Keratinocyte (primary cell): ENCODE measurements at regions not wholly inside any gene's neighbourhood (a gene's known extent, or its start where the extent isn't known, plus 50 kb on each side); places are given as distances from the start of the nearest gene placed in this dataset.

Source experiments
- DNase-seq: peaks from one replicate; pipeline ENCODE4 v3.0.0-alpha.2; 2011; ENCODE audit warnings: low read depth, missing footprints, low spot score
- FAIRE-seq: peaks from 2 replicates; lab custom pipeline; 2011; peaks lifted over from hg19 to GRCh38; lab: Jason Lieb, UNC
- H2AFZ ChIP-seq: 2 replicates; pipeline ENCODE4 v1.6.0; 2012; ENCODE audit warnings: low read length, control low read depth, inconsistent platforms; ENCODE audit not compliant: control insufficient read depth
- H3K27ac ChIP-seq: 2 replicates; pipeline ENCODE4 v1.5.1; 2011; ENCODE audit warnings: low read length; ENCODE audit not compliant: control insufficient read depth, insufficient read depth
- H3K27me3 ChIP-seq: 3 replicates; pipeline ENCODE4 v1.6.0; 2011; ENCODE audit warnings: low read length; ENCODE audit not compliant: control insufficient read depth, insufficient read depth; ENCODE audit errors: extremely low read depth
- H3K36me3 ChIP-seq, 2 experiments: 2 replicates in 1 of 2; 3 replicates in 1 of 2; pipeline ENCODE4 v1.5.1; 2011; ENCODE audit warnings: low read length in 2 of 2, mild to moderate bottlenecking in 1 of 2; ENCODE audit not compliant: control insufficient read depth in 2 of 2, insufficient read depth in 2 of 2; ENCODE audit errors: extremely low read depth in 1 of 2
- H3K4me1 ChIP-seq: 3 replicates; pipeline ENCODE4 v1.5.1; 2011; ENCODE audit warnings: low read length; ENCODE audit not compliant: control insufficient read depth, insufficient read depth; ENCODE audit errors: extremely low read depth
- H3K4me2 ChIP-seq: 3 replicates; pipeline ENCODE4 v1.6.0; 2011; ENCODE audit warnings: low read depth, low read length; ENCODE audit not compliant: control insufficient read depth, insufficient read depth; ENCODE audit errors: extremely low read depth
- H3K4me3 ChIP-seq, 3 experiments: fragments of 200-600 bp in 1 of 3; sonication (generic) in 1 of 3; 2 replicates in 2 of 3; 3 replicates in 1 of 3; pipeline ENCODE4 v1.5.1; 2011 to 2016; ENCODE audit warnings: low read length in 3 of 3, mild to moderate bottlenecking in 3 of 3, control low read depth in 2 of 3, inconsistent platforms in 1 of 3, low read depth in 1 of 3, mixed read lengths in 1 of 3, mixed run types in 1 of 3, moderate library complexity in 1 of 3; ENCODE audit not compliant: control insufficient read depth in 2 of 3, insufficient read depth in 2 of 3; ENCODE audit errors: extremely low read depth in 1 of 3
- H3K79me2 ChIP-seq: 2 replicates; pipeline ENCODE4 v1.6.0; 2012; ENCODE audit warnings: low read length; ENCODE audit not compliant: control insufficient read depth, insufficient read depth
- H3K9ac ChIP-seq: 3 replicates; pipeline ENCODE4 v1.6.0; 2011; ENCODE audit warnings: low read length; ENCODE audit not compliant: control insufficient read depth, insufficient read depth; ENCODE audit errors: extremely low read depth
- H3K9me1 ChIP-seq: 3 replicates; pipeline ENCODE4 v1.6.0; 2011; ENCODE audit warnings: low read length; ENCODE audit not compliant: control insufficient read depth, insufficient read depth; ENCODE audit errors: extremely low read depth
- H3K9me3 ChIP-seq: 2 replicates; pipeline ENCODE4 v1.5.1; 2012; ENCODE audit warnings: low read depth, low read length; ENCODE audit not compliant: control insufficient read depth
- H4K20me1 ChIP-seq: 3 replicates; pipeline ENCODE4 v1.6.0; 2011; ENCODE audit warnings: low read length; ENCODE audit not compliant: control insufficient read depth, insufficient read depth; ENCODE audit errors: extremely low read depth
- EZH2 ChIP-seq: IDR thresholded peaks from one replicate; pipeline ENCODE4 v1.6.1; 2012; ENCODE audit warnings: inconsistent platforms, mild to moderate bottlenecking, low read length, moderate library complexity
- dilution Hi-C: fragments of 300-500 bp; cut with MboI; formaldehyde crosslinking; loops from one replicate; pipeline ENCODE4 v1.7.0; 2020; ENCODE audit warnings: low sequenced_read_pairs; ENCODE audit not compliant: extremely low pct_ligation_motif_present
- TF ChIP-seq, protein P1 (sequence below), 3 experiments: IDR thresholded peaks in 1 of 3; conservative IDR thresholded peaks in 1 of 3; optimal IDR thresholded peaks in 1 of 3; 2 replicates in 2 of 3; 3 replicates in 1 of 3; pipeline versions ENCODE3 to v1.5.1; 2011; ENCODE audit warnings: low read length in 3 of 3, mild to moderate bottlenecking in 3 of 3, moderate library complexity in 2 of 3, control low read depth in 1 of 3, inconsistent platforms in 1 of 3; ENCODE audit not compliant: insufficient read depth in 2 of 3; ENCODE audit errors: extremely low read depth in 1 of 3

- dilution Hi-C loops = no loop called here
- H3K4me3 ChIP-seq = no peak overlapping the region
- no peaks in the 10 kb centered on the region for H3K36me3 ChIP-seq
- H3K79me2 ChIP-seq = no peaks in the 10 kb centered on the region
- no peaks in the 10 kb centered on the region for H3K4me1 ChIP-seq
- no peak overlapping the region for H3K4me2 ChIP-seq
- H3K9ac ChIP-seq = no peak overlapping the region
- no peak overlapping the region for H2AFZ ChIP-seq
- no peak overlapping the region for H3K27ac ChIP-seq
- no peaks in the 10 kb centered on the region for H3K9me1 ChIP-seq
- H3K9me3 ChIP-seq = no peaks in the 10 kb centered on the region
- TF ChIP-seq, protein P1, sequence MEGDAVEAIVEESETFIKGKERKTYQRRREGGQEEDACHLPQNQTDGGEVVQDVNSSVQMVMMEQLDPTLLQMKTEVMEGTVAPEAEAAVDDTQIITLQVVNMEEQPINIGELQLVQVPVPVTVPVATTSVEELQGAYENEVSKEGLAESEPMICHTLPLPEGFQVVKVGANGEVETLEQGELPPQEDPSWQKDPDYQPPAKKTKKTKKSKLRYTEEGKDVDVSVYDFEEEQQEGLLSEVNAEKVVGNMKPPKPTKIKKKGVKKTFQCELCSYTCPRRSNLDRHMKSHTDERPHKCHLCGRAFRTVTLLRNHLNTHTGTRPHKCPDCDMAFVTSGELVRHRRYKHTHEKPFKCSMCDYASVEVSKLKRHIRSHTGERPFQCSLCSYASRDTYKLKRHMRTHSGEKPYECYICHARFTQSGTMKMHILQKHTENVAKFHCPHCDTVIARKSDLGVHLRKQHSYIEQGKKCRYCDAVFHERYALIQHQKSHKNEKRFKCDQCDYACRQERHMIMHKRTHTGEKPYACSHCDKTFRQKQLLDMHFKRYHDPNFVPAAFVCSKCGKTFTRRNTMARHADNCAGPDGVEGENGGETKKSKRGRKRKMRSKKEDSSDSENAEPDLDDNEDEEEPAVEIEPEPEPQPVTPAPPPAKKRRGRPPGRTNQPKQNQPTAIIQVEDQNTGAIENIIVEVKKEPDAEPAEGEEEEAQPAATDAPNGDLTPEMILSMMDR (optimal IDR thresholded peaks at IDR 0.05 in 1 of 3, IDR thresholded peaks at IDR 0.05 in 1 of 3, conservative IDR thresholded peaks at IDR 0.05 in 1 of 3; ENCODE audit: extremely low read depth in 1 of 3, insufficient read depth in 2 of 3, low read length in 3 of 3) = no peak
- TF ChIP-seq EZH2 = no peak
- H3K27me3 ChIP-seq = no peaks in the 10 kb centered on the region
- FAIRE-seq = no peak
- no peaks in the 10 kb centered on the region for H4K20me1 ChIP-seq
- no peak for DNase-seq
These were observed 539.8 kb upstream of the ZNF608 start for GRCh38 chr5:125286271-125286670.

- H3K27ac ChIP-seq = no peak overlapping the region
- no peak overlapping the region for H3K4me3 ChIP-seq
- no peaks in the 10 kb centered on the region for H3K79me2 ChIP-seq
- H3K9me3 ChIP-seq = no peaks in the 10 kb centered on the region
- no peaks in the 10 kb centered on the region for H3K36me3 ChIP-seq
- H3K9ac ChIP-seq = no peak overlapping the region
- H3K9me1 ChIP-seq = no peaks in the 10 kb centered on the region
- no peaks in the 10 kb centered on the region for H3K27me3 ChIP-seq
- H2AFZ ChIP-seq = no peak overlapping the region
- H4K20me1 ChIP-seq = no peaks in the 10 kb centered on the region
- no peak overlapping the region for H3K4me2 ChIP-seq
- DNase-seq (no peak), FAIRE-seq (no peak)
- H3K4me1 ChIP-seq = no peaks in the 10 kb centered on the region
- no peak for TF ChIP-seq EZH2
- TF ChIP-seq, protein P1 (optimal IDR thresholded peaks at IDR 0.05 in 1 of 3, IDR thresholded peaks at IDR 0.05 in 1 of 3, conservative IDR thresholded peaks at IDR 0.05 in 1 of 3; ENCODE audit: extremely low read depth in 1 of 3, insufficient read depth in 2 of 3, low read length in 3 of 3) = no peak
- dilution Hi-C loops = no loop called here
These were observed 543.2 kb upstream of the ZNF608 start for GRCh38 chr5:125289606-125290005.
